Lower lobe of right lung (tissue), 2 donors: ENCODE measurements at regions not wholly inside any gene's neighbourhood (a gene's known extent, or its start where the extent isn't known, plus 50 kb on each side); places are given as distances from the start of the nearest gene placed in this dataset.
A peak's percentile ranks its signal among the peaks of the same experiment; 100 is the strongest.

ENCODE experiments used
- ATAC-seq, 2 donors: fragments of 200-7000 bp; cut with Tn5 transposase; one replicate each; pipeline ENCODE4 v1.9.1; 2020 to 2022; ENCODE audit warnings: mild to moderate bottlenecking in 2 of 2, moderate library complexity in 2 of 2
- DNase-seq: peaks from one replicate; pipeline ENCODE4 v3.0.0-alpha.2; 2020
- H3K27ac ChIP-seq: fragments of 200-600 bp; one replicate; pipeline ENCODE4 v1.8.0; 2022
- H3K27me3 ChIP-seq: fragments of 200-600 bp; one replicate; pipeline ENCODE4 v1.8.0; 2022; ENCODE audit warnings: low read depth
- H3K36me3 ChIP-seq: fragments of 200-600 bp; one replicate; pipeline ENCODE4 v1.8.0; 2022; ENCODE audit warnings: mild to moderate bottlenecking
- H3K4me1 ChIP-seq: fragments of 200-600 bp; one replicate; pipeline ENCODE4 v1.8.0; 2022
- H3K4me3 ChIP-seq: fragments of 200-600 bp; one replicate; pipeline ENCODE4 v1.8.0; 2022; ENCODE audit warnings: mild to moderate bottlenecking
- H3K9me3 ChIP-seq: fragments of 200-600 bp; one replicate; pipeline ENCODE4 v1.8.0; 2022
- intact Hi-C: fragments of 100-400 bp; cut with DNase I; formaldehyde crosslinking; loops from one replicate; pipeline ENCODE4 v1.11.0; 2022
- TF ChIP-seq, protein P1 (sequence below): fragments of 200-600 bp; IDR thresholded peaks from one replicate; pipeline ENCODE4 v1.8.0; 2022; ENCODE audit warnings: antibody characterized with exemption, mild to moderate bottlenecking
- donor health status: DM: no; HTN: yes; CAD: no; lungs with severe emphysema.

DNA sequence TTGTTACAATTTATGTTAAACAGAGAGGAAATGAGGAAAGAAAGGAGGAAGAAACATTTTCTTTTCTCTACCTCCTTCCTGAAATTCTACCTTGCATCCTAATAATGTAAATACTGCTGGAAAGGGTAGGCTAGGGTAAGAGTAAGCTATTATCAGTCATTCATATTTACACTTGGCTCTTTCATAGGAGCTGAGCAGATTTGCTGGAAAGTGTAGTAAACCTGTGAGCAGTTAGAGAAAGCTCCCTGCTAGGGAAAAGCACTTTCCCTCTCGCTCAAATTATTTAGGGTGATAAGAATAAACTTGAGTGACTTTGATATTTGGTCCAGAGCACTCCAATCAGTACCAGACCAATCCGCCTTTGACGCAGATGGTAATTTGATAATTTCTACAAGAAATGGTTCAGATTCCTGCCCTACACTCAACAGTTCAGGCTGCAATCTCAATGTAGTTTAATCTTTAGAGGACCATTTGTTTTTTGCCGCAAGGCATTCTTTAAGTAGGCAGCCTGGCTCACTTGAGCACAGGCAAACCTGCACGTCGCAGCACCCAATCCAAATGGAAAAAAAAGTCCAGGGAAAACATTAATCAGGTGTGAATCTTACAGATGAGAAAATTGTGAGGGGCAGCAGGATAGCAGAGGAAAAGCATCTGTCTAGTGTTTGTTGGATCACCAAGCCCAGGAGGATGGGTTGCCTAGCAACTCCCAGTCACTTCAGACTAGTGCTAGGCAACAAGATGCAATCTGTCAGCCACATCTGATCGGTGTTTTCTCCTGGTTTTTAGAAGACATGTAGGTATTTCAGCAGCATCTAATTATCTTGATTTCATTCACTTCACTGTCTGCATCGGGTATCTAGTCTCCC, 68.6 kb upstream of the KL start:
- ATAC-seq (peak in 1 of 2 donors; percentile 72), DNase-seq (no peak)
- intact Hi-C loops: no loop called here
- Histone ChIP-seq H3K36me3 (no peaks in the 10 kb centered on the region), H3K27ac (no peak overlapping the region), H3K9me3 (no peaks in the 10 kb centered on the region), H3K4me1 (no peaks in the 10 kb centered on the region), H3K4me3 (no peak overlapping the region), H3K27me3 (no peaks in the 10 kb centered on the region)
- TF ChIP-seq, protein P1, sequence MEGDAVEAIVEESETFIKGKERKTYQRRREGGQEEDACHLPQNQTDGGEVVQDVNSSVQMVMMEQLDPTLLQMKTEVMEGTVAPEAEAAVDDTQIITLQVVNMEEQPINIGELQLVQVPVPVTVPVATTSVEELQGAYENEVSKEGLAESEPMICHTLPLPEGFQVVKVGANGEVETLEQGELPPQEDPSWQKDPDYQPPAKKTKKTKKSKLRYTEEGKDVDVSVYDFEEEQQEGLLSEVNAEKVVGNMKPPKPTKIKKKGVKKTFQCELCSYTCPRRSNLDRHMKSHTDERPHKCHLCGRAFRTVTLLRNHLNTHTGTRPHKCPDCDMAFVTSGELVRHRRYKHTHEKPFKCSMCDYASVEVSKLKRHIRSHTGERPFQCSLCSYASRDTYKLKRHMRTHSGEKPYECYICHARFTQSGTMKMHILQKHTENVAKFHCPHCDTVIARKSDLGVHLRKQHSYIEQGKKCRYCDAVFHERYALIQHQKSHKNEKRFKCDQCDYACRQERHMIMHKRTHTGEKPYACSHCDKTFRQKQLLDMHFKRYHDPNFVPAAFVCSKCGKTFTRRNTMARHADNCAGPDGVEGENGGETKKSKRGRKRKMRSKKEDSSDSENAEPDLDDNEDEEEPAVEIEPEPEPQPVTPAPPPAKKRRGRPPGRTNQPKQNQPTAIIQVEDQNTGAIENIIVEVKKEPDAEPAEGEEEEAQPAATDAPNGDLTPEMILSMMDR: no peak

DNA sequence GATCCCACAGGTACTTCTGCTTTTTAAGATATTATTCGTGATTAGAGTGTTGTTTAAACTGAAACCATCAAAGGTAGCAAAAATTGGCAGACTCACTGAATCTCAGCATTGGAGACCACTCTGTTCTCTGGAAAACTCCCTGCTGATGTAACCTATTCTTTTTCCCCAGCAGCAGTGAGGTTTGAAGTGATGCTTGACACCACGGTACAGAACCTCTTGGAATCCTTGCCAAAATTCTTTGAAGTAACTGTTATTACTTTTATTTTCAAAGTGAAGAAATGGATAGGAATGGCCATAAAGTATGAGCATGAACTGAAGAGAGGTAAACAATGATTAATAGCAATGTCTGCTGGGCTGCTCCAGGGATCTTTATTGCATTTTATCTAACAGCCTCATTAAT, 66.4 kb upstream of the KL start:
- DNase-seq (no peak), ATAC-seq (peak; percentile 39 to 57)
- Histone ChIP-seq H3K27me3 (no peaks in the 10 kb centered on the region), H3K36me3 (no peaks in the 10 kb centered on the region), H3K9me3 (no peaks in the 10 kb centered on the region), H3K4me3 (no peak overlapping the region), H3K4me1 (no peaks in the 10 kb centered on the region), H3K27ac (no peak overlapping the region)
- intact Hi-C loops: no loop called here
- TF ChIP-seq, protein P1: no peak

DNA sequence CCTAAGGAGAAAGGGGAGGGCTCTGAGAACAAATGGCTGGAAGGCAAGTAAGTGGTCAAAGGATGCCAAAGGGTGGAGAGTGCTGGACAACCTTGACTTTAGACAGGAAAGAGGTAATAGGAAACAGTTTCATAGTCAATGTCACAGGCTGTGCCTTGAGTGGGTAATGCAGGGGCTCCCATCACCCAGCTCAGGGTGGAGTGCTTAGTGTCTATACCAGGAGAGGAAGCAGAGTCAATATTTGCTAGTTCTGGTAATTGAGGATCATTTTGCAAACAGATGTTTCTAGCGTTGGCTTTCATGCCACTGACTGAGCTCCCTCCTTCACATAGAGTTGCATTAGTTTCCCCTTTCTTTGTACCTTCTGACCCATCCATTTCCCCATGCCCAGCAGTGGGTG, 64.6 kb upstream of the KL start:
- no peaks in the 10 kb centered on the region for H3K36me3 ChIP-seq
- no peak overlapping the region for H3K27ac ChIP-seq
- no peak overlapping the region for H3K4me3 ChIP-seq
- DNase-seq (no peak), ATAC-seq (no peak)
- TF ChIP-seq, protein P1: no peak
- no peaks in the 10 kb centered on the region for H3K27me3 ChIP-seq
- intact Hi-C loops: no loop called here
- no peaks in the 10 kb centered on the region for H3K9me3 ChIP-seq
- no peaks in the 10 kb centered on the region for H3K4me1 ChIP-seq

DNA sequence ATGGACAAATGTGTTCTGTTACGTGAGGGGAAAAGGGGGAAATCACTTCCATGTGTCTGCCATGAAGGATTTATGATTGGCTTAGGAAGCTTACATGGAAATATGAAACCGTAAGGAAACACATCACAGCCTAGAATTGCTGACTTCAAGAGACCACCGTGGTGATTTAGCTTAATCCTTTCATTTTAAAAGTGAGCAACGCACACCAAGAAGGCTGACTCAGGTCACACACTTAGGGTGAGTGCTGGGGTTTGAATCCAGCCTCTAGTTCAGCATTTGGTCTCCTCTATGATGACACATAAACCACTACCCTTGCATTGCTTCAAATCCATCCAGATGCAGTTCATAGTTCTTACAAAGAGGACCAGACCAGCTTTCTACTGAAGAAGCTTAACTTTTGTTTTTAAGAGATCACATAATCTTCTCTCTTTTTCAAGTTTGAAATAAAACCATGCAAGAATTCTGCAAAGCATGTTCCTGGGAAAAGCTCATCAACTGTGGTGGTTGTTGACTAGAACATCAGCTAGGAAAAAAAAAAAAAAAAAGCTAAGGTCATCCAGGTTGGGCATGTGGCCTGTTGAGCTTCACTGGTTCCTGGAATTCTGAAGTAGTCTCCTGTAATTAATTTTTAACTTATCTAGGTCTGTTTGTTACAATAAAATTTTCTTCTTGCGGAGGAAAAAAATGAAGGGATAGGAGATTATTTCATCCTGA, 60.2 kb upstream of the KL start:
- H3K4me3 ChIP-seq: no peak overlapping the region
- H3K27me3 ChIP-seq: no peaks in the 10 kb centered on the region
- DNase-seq: no peak
- no peak overlapping the region for H3K27ac ChIP-seq
- H3K4me1 ChIP-seq: no peaks in the 10 kb centered on the region
- no peak for ATAC-seq
- H3K9me3 ChIP-seq: no peaks in the 10 kb centered on the region
- intact Hi-C loops: no loop called here
- no peaks in the 10 kb centered on the region for H3K36me3 ChIP-seq
- TF ChIP-seq, protein P1: no peak

DNA sequence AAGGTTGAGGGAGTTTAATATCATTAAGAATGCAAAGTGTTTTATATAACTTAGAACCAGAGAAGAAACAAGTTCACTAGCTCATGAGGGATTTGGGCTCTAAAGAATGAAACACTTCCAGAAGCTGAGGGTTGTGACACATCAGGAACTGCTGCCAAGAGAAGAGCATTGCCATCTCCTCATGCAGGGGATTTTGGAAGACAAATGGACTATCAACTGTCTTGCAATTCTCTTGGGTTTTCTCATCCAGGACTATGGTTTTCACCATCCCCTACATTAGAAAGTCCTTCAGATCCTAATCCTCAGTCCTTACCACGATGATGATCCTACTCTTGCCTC, 59.7 kb upstream of the KL start:
- no peaks in the 10 kb centered on the region for H3K4me1 ChIP-seq
- DNase-seq: no peak
- H3K4me3 ChIP-seq: no peak overlapping the region
- TF ChIP-seq, protein P1: no peak
- no peak overlapping the region for H3K27ac ChIP-seq
- no peaks in the 10 kb centered on the region for H3K27me3 ChIP-seq
- no peaks in the 10 kb centered on the region for H3K36me3 ChIP-seq
- no peak for ATAC-seq
- intact Hi-C loops: no loop called here
- H3K9me3 ChIP-seq: no peaks in the 10 kb centered on the region
